Stimulated activated CD8-positive, alpha-beta memory T cell treated with anti-CD3 and anti-CD28 coated beads, Interleukin-2, amount 100 ng/mL, for 1 hour (primary cell): ENCODE measurements at regions not wholly inside any gene's neighbourhood (a gene's known extent, or its start where the extent isn't known, plus 50 kb on each side); places are given as distances from the start of the nearest gene placed in this dataset.

ENCODE experiments used
- DNase-seq, 2 donors: peaks; one replicate each; pipeline ENCODE4 v3.0.0-alpha.2; 2020; ENCODE audit warnings: low read depth in 2 of 2

GRCh38 chr11:37774441-37774840, 1176.4 kb upstream of the RAG2 start:
- DNase-seq = no peak

- DNase-seq = no peak
These were observed 1172.1 kb upstream of the RAG2 start for GRCh38 chr11:37770145-37770544.

- DNase-seq = no peak
These were observed 1164.0 kb upstream of the RAG2 start for GRCh38 chr11:37762079-37762478.

- no peak for DNase-seq
These were observed 1157.5 kb upstream of the RAG2 start for GRCh38 chr11:37755521-37755920.

GRCh38 chr11:37748641-37749040, 1150.6 kb upstream of the RAG2 start:
- DNase-seq = no peak

- DNase-seq = no peak
These were observed 1149.1 kb upstream of the RAG2 start for GRCh38 chr11:37747121-37747520.

GRCh38 chr11:37727371-37727770, 1129.3 kb upstream of the RAG2 start:
- no peak for DNase-seq

- no peak for DNase-seq
These were observed 1126.3 kb upstream of the RAG2 start for GRCh38 chr11:37724315-37724714.

- DNase-seq = no peak
These were observed 1123.4 kb upstream of the RAG2 start for GRCh38 chr11:37721485-37721884.

GRCh38 chr11:37718431-37718999, 1120.5 kb upstream of the RAG2 start:
- no peak for DNase-seq

- DNase-seq = no peak
These were observed 1114.2 kb upstream of the RAG2 start for GRCh38 chr11:37712251-37712650.

GRCh38 chr11:37710031-37710430, 1112.0 kb upstream of the RAG2 start:
- DNase-seq = no peak

- DNase-seq = no peak
These were observed 1106.8 kb upstream of the RAG2 start for GRCh38 chr11:37704791-37705190.

GRCh38 chr11:37699644-37700043, 1101.6 kb upstream of the RAG2 start:
- no peak for DNase-seq

GRCh38 chr11:37695283-37695682, 1097.2 kb upstream of the RAG2 start:
- DNase-seq = no peak

- no peak for DNase-seq
These were observed 1091.9 kb upstream of the RAG2 start for GRCh38 chr11:37689951-37690350.

GRCh38 chr11:37688456-37688855, 1090.4 kb upstream of the RAG2 start:
- no peak for DNase-seq

- no peak for DNase-seq
These were observed 1089.1 kb upstream of the RAG2 start for GRCh38 chr11:37687130-37687529.

- no peak for DNase-seq
These were observed 1073.3 kb upstream of the RAG2 start for GRCh38 chr11:37671321-37671720.

- DNase-seq = no peak
These were observed 1068.9 kb upstream of the RAG2 start for GRCh38 chr11:37666960-37667359.

- no peak for DNase-seq
These were observed 1059.6 kb upstream of the RAG2 start for GRCh38 chr11:37657645-37658044.

- no peak for DNase-seq
These were observed 1049.7 kb upstream of the RAG2 start for GRCh38 chr11:37647767-37648166.

- DNase-seq = no peak
These were observed 1045.9 kb upstream of the RAG2 start for GRCh38 chr11:37643968-37644367.

- DNase-seq = no peak
These were observed 1044.3 kb upstream of the RAG2 start for GRCh38 chr11:37642296-37642695.
